K562 (cell line): ENCODE measurements at regions not wholly inside any gene's neighbourhood (a gene's known extent, or its start where the extent isn't known, plus 50 kb on each side); places are given as distances from the start of the nearest gene placed in this dataset.

Experiments
- ATAC-seq: fragments of 200-7000 bp; cut with Tn5 transposase; 3 replicates; pipeline ENCODE4 v1.9.1; 2020; ENCODE audit warnings: moderate library complexity
- BruUV-seq: library from RNA; stranded (reverse); fragments of 400-500 nt; replicated peaks from 2 replicates; lab custom pipeline; 2021; lab: Mats Ljungman, UMichigan
- CTCF ChIA-PET: fragments of 300-600 bp; formaldehyde crosslinking; extraction: SDS; loops from one replicate; lab custom pipeline; 2021; ENCODE audit warnings: low intra/inter-chr PET ratio; lab: Yijun Ruan, JAX
- POLR2A ChIA-PET: fragments of 300-600, 350-650 bp; sonication (Branson Sonifier 250); formaldehyde crosslinking; extraction: SDS; loops from one replicate; lab custom pipeline; 2021; ENCODE audit warnings: antibody characterized with exemption, inconsistent platforms; lab: Yijun Ruan, JAX
- DNase-seq, 4 experiments: peaks; one replicate each; pipeline versions ENCODE4 v3.0.0 to v3.0.0-alpha.2; 2011 to 2018; ENCODE audit warnings: low spot score in 3 of 4, mixed read lengths in 3 of 4; ENCODE audit errors: extremely low read depth in 1 of 4
- FAIRE-seq: peaks from 2 replicates; lab custom pipeline; 2011; peaks lifted over from hg19 to GRCh38; lab: Jason Lieb, UNC
- H2AFZ ChIP-seq: 2 replicates; pipeline ENCODE4 v1.6.0; 2011; ENCODE audit warnings: low read depth, low read length, control low read depth, inconsistent platforms
- H3K27ac ChIP-seq: fragments of 200-600 bp; 3 replicates; pipeline ENCODE4 v1.8.0; 2011; ENCODE audit warnings: low read depth, mild to moderate bottlenecking, control low read depth, inconsistent platforms, low read length, moderate library complexity, mixed read lengths; ENCODE audit errors: extremely low read depth
- H3K27me3 ChIP-seq, 2 experiments: fragments of 300-600 bp in 1 of 2; 2 replicates in 1 of 2; 3 replicates in 1 of 2; pipeline versions ENCODE4 v1.6.0 to v1.8.0; 2011; ENCODE audit warnings: inconsistent platforms in 2 of 2, low read length in 2 of 2, mild to moderate bottlenecking in 1 of 2, mixed read lengths in 1 of 2, moderate library complexity in 1 of 2; ENCODE audit not compliant: control insufficient read depth in 2 of 2, insufficient read depth in 2 of 2
- H3K36me3 ChIP-seq: fragments of 300-600 bp; 3 replicates; pipeline ENCODE4 v1.8.0; 2011; ENCODE audit warnings: mild to moderate bottlenecking, low read length, inconsistent platforms; ENCODE audit not compliant: control insufficient read depth, insufficient read depth
- H3K4me1 ChIP-seq, 2 experiments: fragments of 200-600 bp in 1 of 2; replicated peaks in 1 of 2; 2 replicates in 1 of 2; 3 replicates in 1 of 2; pipeline versions ENCODE4 v1.5.1 to v1.8.0; 2011; ENCODE audit warnings: inconsistent platforms in 2 of 2, low read length in 2 of 2, mild to moderate bottlenecking in 1 of 2, mixed read lengths in 1 of 2, moderate library complexity in 1 of 2; ENCODE audit not compliant: control insufficient read depth in 2 of 2, insufficient read depth in 2 of 2
- H3K4me2 ChIP-seq: 2 replicates; pipeline ENCODE4 v1.6.1; 2011; ENCODE audit warnings: low read length, control low read depth, inconsistent platforms, mixed read lengths; ENCODE audit not compliant: insufficient read depth
- H3K4me3 ChIP-seq: fragments of 200-600 bp; sonication (generic), shearing (Covaris generic); 2 replicates; pipeline ENCODE4 v1.5.1; 2016; ENCODE audit warnings: control low read depth, inconsistent platforms
- H3K79me2 ChIP-seq: fragments of 200-600 bp; 3 replicates; pipeline ENCODE4 v1.8.0; 2011; ENCODE audit warnings: low read length, inconsistent platforms; ENCODE audit not compliant: control insufficient read depth, insufficient read depth
- H3K9ac ChIP-seq, 2 experiments: 2 replicates each; pipeline versions ENCODE4 v1.6.0 to v1.6.1; 2011; ENCODE audit warnings: low read depth in 2 of 2, low read length in 2 of 2, control low read depth in 1 of 2, inconsistent platforms in 1 of 2, mild to moderate bottlenecking in 1 of 2, mixed read lengths in 1 of 2; ENCODE audit not compliant: insufficient read depth in 1 of 2
- H3K9me1 ChIP-seq: one replicate; pipeline ENCODE4 v1.6.0; 2011; ENCODE audit warnings: inconsistent platforms, mild to moderate bottlenecking, low read length, moderate library complexity; ENCODE audit not compliant: control insufficient read depth, insufficient read depth
- H3K9me3 ChIP-seq: replicated peaks from 2 replicates; pipeline ENCODE4 v1.5.1; 2011; ENCODE audit warnings: low read depth, low read length, inconsistent platforms; ENCODE audit not compliant: control insufficient read depth, insufficient read depth
- H4K20me1 ChIP-seq: replicated peaks from 2 replicates; pipeline ENCODE4 v1.6.1; 2011; ENCODE audit warnings: low read length, inconsistent platforms, mixed read lengths; ENCODE audit not compliant: control insufficient read depth, insufficient read depth
- DACH1 ChIP-seq: fragments of 450-650 bp; IDR thresholded peaks from 2 replicates; pipeline ENCODE4 v1.6.1; 2018; ENCODE audit not compliant: partially characterized antibody
- E2F8 ChIP-seq: fragments of 450-650 bp; IDR thresholded peaks from 2 replicates; pipeline ENCODE4 v1.7.1; 2018; ENCODE audit warnings: mild to moderate bottlenecking, low read depth; ENCODE audit not compliant: partially characterized antibody
- KLF6 ChIP-seq: fragments of 250-450 bp; sonication (Bioruptor Pico); IDR thresholded peaks from 2 replicates; pipeline ENCODE4 v1.4.0; 2020; ENCODE audit warnings: mild to moderate bottlenecking, moderate library complexity, borderline replicate concordance
- L3MBTL2 ChIP-seq: fragments of 450-650 bp; IDR thresholded peaks from 2 replicates; pipeline ENCODE4 v1.6.1; 2016; ENCODE audit warnings: mild to moderate bottlenecking, moderate library complexity
- LARP7 ChIP-seq: fragments of 450-650 bp; IDR thresholded peaks from 2 replicates; pipeline ENCODE4 v1.6.1; 2016
- NFATC3 ChIP-seq: fragments of 450-650 bp; IDR thresholded peaks from 2 replicates; pipeline ENCODE4 v1.6.1; 2017; ENCODE audit warnings: mild to moderate bottlenecking
- NR0B1 ChIP-seq: fragments of 450-650 bp; IDR thresholded peaks from one replicate; pipeline ENCODE4 v1.6.1; 2018; ENCODE audit warnings: mild to moderate bottlenecking, moderate library complexity; ENCODE audit not compliant: partially characterized antibody
- PTBP1 ChIP-seq: fragments of 200-400 bp; formaldehyde crosslinking; IDR thresholded peaks from 2 replicates; pipeline ENCODE4 v1.6.1; 2017; ENCODE audit warnings: low read depth, low read length
- RBFOX2 ChIP-seq: fragments of 200-400 bp; formaldehyde crosslinking; IDR thresholded peaks from 2 replicates; pipeline ENCODE4 v1.6.1; 2017; ENCODE audit warnings: low read depth, mild to moderate bottlenecking, low read length, moderate library complexity
- ZNF165 ChIP-seq: fragments of 250-450 bp; sonication (Bioruptor Pico); IDR thresholded peaks from 2 replicates; pipeline ENCODE4 v1.4.0; 2020; ENCODE audit warnings: borderline replicate concordance
- ZNF280A ChIP-seq: fragments of 450-650 bp; IDR thresholded peaks from 2 replicates; pipeline ENCODE4 v1.6.1; 2018; ENCODE audit warnings: mild to moderate bottlenecking, low read depth; ENCODE audit not compliant: partially characterized antibody
- ZNF644 ChIP-seq: fragments of 200-800 bp; sonication (Bioruptor generic); IDR thresholded peaks from 2 replicates; pipeline ENCODE4 v1.6.1; 2016; ENCODE audit warnings: low read depth, missing genetic modification characterization, missing compliant biosample characterization
- WGBS: fragments of 100-300 bp; shearing (Covaris generic); methylation state at CpG from one replicate; pipeline ENCODE4 v1.1.6; 2016; ENCODE audit warnings: low coverage, mixed read lengths; ENCODE audit not compliant: insufficient coverage; ENCODE audit errors: missing lambda C conversion rate; 5-methylcytosine and 5-hydroxymethylcytosine counted together
- in situ Hi-C: fragments of 300-500 bp; cut with MboI; formaldehyde crosslinking; loops from 4 replicates; pipeline ENCODE4 v1.15.0; 2018; ENCODE audit warnings: inconsistent platforms, mixed read lengths
- intact Hi-C: fragments of 100-400 bp; cut with micrococcal nuclease; formaldehyde crosslinking; loops from 2 replicates; pipeline ENCODE4 v1.14.2; 2022
- TF ChIP-seq, protein P1 (sequence below): fragments of 250-450 bp; sonication (Bioruptor Pico); IDR thresholded peaks from 2 replicates; pipeline ENCODE4 v1.5.0; 2021; ENCODE audit warnings: mild to moderate bottlenecking, moderate library complexity

GRCh38 chr6:91781946-91782345 lies 1195.1 kb upstream of the MAP3K7 start:
- intact Hi-C loops, result no loop called here
- no peaks in the 10 kb centered on the region for H3K36me3 ChIP-seq
- BruUV-seq, result no TSS peak

More at GRCh38 chr6:91781946-91782345, 1195.1 kb upstream of the MAP3K7 start:
- no peaks in the 10 kb centered on the region for H3K9me1 ChIP-seq
- DNase-seq (no peak), ATAC-seq (no peak), FAIRE-seq (no peak)
- H3K4me2 ChIP-seq, result no peak overlapping the region
- no peaks in the 10 kb centered on the region for H3K79me2 ChIP-seq
- no peak overlapping the region for H3K9ac ChIP-seq
- no peaks in the 10 kb centered on the region for H4K20me1 ChIP-seq
- no peaks in the 10 kb centered on the region; the same call in 1 of the 2 replicates for H3K9me3 ChIP-seq
- ChIA-PET POLR2A (no interaction called here), CTCF (no interaction called here)
- 0% methylated on average over 3 of the region's 3 CpGs for WGBS
- no peaks in the 10 kb centered on the region for H3K27me3 ChIP-seq
- H3K4me3 ChIP-seq, result no peak overlapping the region
- H3K27ac ChIP-seq, result no peak overlapping the region
- H3K4me1 ChIP-seq, result no peaks in the 10 kb centered on the region
- TF ChIP-seq PTBP1 (no peak), ZNF280A (no peak), NFATC3 (no peak), ZNF165 (CRISPR knock-in tag) (no peak), E2F8 (no peak), NR0B1 (no peak), L3MBTL2 (no peak), KLF6 (no peak), ZNF644 (no peak), LARP7 (no peak), DACH1 (no peak), RBFOX2 (no peak)
- TF ChIP-seq, protein P1, sequence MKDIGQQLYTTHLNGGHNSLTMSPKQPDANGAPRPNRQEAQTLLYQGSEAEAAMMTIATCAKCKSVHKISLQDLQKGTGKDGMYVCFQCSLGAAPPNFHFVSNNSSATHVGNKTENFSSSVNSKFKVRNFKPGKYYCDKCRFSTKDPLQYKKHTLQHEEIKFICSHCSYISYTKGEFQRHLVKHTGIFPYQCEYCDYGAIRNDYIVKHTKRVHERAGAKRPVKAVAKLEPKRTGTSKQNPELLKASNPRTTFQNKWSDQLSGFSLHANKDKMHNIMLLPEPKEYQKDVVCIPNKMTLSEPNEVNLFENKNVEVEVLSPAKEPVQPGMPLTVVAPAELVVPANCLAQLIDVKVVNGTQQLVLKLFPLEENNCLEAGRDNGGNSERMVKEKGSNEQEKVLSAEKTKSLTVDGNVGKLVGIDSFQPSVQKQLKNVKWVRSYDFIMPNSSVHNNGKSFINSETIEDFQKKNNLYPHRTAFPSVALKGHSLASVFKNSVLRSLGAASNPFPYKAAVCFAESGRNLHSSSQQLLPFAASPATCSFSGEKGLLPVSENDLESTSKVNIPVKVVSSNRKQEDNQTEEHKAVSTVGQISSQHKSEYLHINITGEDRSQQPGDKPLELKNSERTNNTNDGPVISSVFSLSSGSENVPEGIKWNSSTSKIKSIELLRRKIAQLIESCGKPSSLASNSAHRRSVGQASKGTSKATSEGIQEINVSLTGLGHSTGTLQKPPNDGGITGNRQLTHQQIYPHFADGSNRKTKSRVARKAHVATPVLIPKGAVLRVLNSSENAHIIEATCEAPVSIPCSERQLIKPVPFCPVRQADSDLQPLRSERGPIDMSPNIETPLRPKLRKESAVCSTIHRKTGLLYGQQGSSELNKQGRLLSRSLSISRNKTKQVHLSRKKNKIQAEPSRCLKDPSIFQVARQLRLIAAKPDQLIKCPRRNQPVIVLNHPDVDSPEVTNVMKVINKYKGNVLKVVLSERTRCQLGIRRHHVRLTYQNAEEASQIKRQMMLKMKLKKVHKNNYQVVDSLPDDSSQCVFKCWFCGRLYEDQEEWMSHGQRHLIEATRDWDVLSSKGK (CRISPR knock-in tag), result no peak
- in situ Hi-C loops, result no loop called here
- no peak overlapping the region for H2AFZ ChIP-seq
